Endothelial cell of hepatic sinusoid (primary cell): ENCODE measurements at regions not wholly inside any gene's neighbourhood (a gene's known extent, or its start where the extent isn't known, plus 50 kb on each side); places are given as distances from the start of the nearest gene placed in this dataset.
"Not testable (repeated sequence)": the region's sequence is repeated elsewhere in the genome, so short reads cannot be mapped to it uniquely, and the experiment has no call there.

Source experiments
- in situ Hi-C: cut with HindIII; loops from 2 replicates; pipeline ENCODE4 v1.10.0; 2017; ENCODE audit warnings: low sequenced_read_pairs

DNA sequence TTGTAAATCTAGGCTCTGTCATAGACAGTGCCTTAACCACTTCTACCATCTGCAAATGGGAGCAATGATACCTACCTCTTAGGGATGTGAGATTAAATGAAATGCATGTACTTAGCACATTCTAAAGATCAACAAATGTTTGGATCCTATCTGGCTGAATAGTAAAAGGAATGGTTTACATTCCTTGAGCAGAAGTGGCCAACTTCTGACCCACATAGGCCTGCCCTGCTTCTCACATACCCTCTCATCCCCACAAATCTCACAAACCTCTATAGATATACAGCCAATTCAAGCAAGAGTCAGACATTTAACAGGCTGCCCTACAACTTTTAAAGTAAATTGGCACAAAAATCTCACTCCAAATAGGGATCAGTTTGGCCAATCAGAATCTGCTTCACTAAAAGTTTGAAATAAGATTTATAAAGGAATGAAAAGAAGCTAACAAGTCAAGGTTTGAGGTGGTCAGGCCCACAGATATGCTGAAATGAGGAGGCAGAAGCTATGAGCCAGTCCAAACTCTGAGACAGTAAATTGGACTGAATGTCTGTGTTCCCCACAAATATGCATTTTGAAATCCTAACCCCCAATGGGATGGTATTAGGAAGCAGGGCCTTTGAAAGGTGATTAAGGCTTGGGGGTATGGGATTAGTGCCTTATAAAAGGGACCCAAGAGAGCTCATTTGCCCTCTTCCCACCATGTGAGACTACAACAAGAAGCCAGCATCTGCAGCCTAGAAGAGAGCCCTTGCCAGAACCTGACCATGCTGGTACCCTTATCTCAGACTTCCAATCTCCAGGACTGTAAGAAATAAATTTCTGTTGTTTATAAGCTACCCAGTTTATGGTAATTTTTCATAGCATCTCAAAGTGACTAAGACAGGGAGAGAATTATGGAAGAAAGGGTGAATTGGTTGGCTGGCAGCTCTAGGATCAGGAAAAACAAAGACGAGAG is 227.8 kb upstream of the RBMS1 start:
- in situ Hi-C loops, result no loop called here

DNA sequence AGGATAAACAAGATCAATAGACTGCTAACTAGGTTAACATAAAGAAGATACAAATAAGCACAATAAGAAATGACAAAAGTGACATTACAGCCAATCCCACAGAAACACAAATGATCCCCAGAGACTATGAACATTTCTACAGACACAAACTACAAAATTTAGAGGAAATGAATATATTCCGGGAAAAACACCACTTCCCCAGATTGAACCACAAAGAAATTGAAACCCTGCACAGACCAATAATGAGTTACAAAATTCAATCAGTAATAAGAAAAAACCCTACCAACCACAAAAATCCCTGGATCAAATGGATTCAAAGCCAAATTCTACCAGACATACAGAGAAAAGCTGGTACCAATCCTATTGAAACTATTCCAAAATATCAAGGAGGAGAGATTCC is 232.4 kb upstream of the RBMS1 start:
- in situ Hi-C loops, result no loop called here

DNA sequence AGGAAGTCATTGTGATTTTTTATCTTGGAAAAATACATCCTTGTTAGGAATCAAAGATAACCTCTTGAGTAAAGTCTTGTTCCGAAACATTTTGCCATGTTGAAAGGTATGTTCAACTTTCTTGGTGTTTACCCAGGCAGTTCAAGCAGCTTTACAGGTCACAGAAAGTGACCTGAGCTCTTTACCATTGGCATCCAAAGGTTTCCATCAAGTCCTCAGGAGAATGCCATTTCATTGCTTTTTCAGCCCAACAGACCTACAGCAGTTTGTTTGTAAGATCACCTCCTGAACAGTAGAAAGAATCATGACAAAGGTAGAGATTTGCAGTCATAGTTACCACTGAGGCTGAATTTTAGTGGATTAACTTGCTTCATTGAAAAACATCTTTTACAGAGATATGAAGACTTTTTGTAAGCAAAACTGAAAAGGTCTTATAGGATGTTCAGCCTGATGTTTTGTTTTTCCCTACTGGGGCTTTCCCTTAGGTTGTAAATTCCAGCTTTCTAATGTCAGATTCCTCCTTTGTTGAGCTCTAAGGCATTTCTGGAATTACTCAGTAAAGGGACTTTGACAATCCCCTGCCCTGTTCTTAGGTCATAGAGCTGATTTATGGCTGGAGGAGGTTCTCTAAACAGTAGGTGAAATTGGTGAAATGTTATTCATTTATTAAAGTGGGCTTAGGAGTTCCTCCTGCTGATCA is 236.8 kb upstream of the RBMS1 start:
- in situ Hi-C loops, result loop anchor here (10.0 kb wide), 1 partner anchor 64 kb away; no protein-coding TSS in a partner anchor

- in situ Hi-C loops, result loop anchor here (10.0 kb wide), 1 partner anchor 63 kb away; no protein-coding TSS in a partner anchor
Measured at GRCh38 chr2:160731415-160731814, 237.8 kb upstream of the RBMS1 start.

DNA sequence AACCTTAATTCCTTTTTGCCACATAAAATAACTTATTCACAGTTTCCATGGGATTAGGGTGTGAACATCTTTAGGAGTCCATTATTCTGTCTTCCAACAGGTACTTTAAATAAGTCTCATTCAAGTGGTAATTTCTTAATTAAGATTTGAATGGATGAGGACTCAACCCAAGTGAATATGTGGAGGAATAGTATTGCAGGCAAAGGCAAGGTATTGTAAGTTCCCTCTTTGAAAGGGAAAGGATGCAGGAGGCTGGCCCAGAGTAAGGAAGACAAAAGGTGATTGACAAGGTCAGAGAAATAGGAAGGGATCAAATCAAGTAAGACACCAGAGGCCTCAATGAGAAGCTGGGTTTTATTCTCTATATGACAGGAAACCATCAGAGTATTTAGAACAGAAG is 238.2 kb upstream of the RBMS1 start:
- in situ Hi-C loops, result loop anchor here (10.0 kb wide), 1 partner anchor 63 kb away; no protein-coding TSS in a partner anchor

GRCh38 chr2:160735696-160736095 is 242.1 kb upstream of the RBMS1 start:
- in situ Hi-C loops, result loop anchor here (10.0 kb wide), 1 partner anchor 59 kb away; no protein-coding TSS in a partner anchor

GRCh38 chr2:160736148-160737028 is 242.8 kb upstream of the RBMS1 start:
- in situ Hi-C loops, result loop anchor here (10.0 kb wide), 1 partner anchor 58 kb away; no protein-coding TSS in a partner anchor

DNA sequence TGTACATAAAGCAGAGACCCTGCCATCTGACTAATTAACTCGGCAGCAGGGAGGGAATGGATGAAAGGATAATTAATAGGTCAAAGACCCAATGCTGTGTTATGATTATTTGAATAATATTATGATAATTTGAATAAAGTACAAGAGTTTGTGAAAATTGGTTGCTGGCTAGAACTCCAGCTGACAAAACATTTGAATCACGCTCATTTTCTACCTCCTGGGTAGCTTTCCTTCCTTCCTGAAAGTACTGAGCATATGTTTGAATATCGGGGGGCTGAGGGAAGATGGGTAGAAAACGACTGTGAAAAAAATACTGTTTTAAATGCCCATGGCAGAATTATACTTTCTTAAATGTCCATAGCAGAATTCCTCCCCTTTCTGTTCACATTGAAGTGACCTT is 243.6 kb upstream of the RBMS1 start:
- in situ Hi-C loops, result loop anchor here (10.0 kb wide), 1 partner anchor 58 kb away; no protein-coding TSS in a partner anchor

DNA sequence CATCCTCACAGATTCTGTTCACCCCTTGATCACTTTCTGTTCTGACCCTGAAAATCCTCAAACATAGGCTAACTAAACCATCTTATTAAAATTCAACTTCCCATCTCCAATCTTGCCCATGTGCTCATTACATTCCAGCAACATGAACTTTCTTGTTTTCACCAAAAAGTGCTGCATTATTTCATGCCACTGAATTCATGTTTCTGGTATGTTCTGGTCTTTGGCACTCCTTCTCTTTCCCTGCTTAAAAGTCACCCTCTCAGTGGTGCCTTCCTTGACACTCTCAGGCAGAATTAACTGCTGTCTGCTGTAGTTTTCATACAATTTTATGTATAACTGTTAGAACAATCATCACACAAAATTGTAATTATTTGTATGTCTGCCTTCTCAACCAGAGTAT is 247.7 kb upstream of the RBMS1 start:
- in situ Hi-C loops, result no loop called here

GRCh38 chr2:160741815-160742214 is 248.2 kb upstream of the RBMS1 start:
- in situ Hi-C loops, result no loop called here

DNA sequence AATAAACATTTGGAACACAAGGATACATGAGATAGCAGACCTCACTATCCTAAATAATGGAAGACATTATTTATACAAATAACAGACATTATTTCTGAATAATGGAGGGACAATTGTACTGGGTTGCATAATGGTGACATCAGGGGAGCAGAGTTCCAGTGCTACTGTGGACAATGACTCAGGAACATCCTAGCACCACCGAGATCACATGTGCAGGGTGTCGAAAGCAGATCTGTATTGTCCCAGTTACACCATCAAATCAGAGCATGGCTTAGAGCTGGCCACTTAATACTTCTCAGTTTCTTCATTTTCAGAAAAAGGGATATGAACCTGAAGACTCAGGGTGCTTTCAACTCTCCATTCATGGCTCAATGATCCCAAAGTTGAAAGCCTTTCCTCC is 249.1 kb upstream of the RBMS1 start:
- in situ Hi-C loops, result no loop called here

DNA sequence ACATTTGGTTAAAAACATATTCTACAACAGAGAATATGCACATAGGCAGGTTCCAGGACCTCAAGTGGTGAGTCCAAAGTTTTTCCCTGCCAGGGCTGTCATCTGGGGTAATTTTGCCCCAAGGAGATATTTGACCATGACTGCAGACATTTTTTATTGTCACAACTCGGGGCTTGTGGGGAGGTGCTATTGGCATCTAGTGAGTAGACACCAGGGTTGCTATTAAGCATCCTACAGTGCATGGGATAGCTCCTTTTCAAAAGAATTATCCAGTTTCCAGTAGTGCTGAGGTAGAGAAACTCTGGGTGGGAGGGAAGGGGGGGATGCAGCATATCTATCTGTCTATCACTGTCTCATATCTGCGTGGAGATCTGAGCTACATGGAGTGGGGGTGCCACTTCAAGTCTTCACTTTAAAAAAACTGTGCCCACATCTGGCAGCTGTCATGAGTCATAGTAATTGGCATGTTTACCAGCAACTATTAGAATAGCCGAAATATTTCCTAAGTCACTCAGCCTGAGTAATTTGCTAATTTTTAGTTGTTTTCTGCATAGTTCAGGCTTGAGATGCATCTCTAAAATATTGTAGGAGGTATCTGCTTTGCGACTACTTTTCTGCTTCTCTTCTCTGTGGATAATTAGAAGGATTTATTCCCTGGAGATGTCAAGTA is 254.0 kb upstream of the RBMS1 start:
- in situ Hi-C loops, result no loop called here

- in situ Hi-C loops, result no loop called here
Measured at GRCh38 chr2:160751021-160751420, 257.4 kb upstream of the RBMS1 start.

DNA sequence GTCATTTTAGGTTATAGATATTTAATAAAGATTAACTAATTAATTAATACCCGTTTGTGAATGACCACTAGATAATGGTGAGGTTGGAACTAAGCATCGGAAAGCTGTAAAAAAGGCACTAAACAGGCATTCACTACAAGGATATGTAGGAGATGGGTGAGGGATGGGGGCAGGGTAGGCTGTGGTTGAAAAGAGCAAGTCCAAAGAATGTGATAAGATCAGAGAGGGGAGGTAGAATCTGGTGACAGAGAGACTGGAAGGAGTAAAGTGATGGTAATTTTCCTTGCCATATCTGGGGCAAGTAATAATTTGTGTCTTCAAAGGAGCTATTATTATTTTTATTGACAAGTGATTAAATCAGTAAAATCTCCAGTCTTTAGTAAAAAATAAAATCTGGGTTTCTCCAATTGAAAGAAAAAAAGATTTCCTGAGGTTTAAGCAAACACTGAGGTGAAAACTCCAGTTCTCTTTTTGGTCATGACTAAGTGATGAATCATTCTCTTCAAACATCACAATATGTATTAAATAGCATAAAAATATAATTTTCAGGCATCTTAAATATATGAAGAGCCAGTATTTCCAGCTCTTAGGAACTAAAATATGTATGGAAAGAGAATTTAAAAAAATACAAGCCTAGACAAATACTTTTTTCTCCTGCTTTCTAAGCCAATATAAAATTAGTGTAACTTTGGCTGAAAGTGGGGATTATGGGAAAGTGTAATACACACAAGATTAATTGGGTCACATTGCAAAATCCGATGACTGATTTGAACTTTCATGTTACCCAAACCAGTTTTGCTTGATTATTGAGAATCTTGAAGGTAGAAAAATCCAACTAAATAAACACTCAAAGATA is 259.1 kb upstream of the RBMS1 start:
- in situ Hi-C loops, result no loop called here

GRCh38 chr2:160753331-160753654 is 259.7 kb upstream of the RBMS1 start:
- in situ Hi-C loops, result no loop called here

DNA sequence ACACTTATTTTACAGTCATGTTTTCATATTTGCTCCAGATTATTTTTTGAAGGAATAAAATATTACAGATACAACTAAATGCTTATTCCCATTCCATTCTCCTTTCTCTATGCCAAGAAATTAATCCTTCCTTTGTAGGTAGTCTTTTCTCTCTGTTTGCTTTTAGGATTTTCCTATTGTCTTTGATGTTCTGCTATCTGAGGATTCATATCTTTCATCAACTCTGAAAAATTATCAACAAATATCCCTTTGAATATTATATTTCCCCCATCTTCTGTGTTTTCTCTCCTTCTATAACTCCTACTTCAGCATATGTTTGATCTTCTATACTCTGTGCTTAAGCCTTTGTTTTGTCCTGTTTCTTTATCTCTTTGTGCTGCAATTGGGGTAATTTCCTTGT is 260.4 kb upstream of the RBMS1 start:
- in situ Hi-C loops, result no loop called here

DNA sequence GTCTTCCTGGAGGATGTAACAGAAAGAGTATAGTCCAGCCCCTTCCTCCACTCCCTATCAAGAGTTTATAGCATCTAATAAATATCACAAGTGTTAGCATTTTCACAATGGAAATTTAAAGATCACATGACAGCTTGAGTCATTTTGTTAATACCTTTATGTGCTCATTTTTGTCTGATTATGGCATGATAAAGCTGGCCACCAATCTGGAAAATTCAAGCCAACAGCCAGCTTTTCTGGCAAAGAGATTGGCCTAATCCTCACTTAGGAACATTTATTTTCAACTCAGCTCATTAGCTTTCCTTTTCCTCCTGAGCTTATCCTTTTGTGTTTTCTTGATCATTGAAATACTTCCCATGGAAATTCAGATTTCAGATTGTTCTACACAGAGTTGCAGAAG is 262.9 kb upstream of the RBMS1 start:
- in situ Hi-C loops, result no loop called here

DNA sequence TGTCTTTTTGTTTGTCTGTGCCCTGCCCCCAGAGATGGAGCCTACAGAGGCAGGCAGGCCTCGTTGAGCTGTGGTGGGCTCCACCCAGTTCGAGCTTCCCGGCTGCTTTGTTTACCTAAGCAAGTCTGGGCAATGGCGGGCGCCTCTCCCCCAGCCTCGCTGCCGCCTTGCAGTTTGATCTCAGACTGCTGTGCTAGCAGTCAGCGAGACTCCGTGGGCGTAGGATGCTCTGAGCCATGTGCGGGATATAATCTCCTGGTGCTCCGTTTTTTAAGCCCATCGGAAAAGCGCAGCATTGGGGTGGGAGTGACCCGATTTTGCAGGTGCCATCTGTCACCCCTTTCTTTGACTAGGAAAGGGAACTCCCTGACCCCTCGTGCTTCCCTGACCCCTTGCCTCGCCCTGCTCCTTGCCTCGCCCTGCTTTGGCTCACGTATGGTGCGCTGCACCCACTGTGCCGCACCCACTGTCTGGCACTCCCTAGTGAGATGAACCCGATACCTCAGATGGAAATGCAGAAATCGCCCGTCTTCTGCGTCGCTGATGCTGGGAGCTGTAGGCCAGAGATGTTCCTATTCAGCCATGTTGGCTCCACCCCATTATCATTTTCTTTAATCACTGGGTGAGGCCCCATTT is 269.0 kb upstream of the RBMS1 start:
- in situ Hi-C loops, result not testable (repeated sequence)

GRCh38 chr2:160783474-160783873 is 289.9 kb upstream of the RBMS1 start:
- in situ Hi-C loops, result no loop called here
